KBM-7 (cell line): ENCODE measurements at regions not wholly inside any gene's neighbourhood (a gene's known extent, or its start where the extent isn't known, plus 50 kb on each side); places are given as distances from the start of the nearest gene placed in this dataset.

Experiments
- DNase-seq: peaks from one replicate; pipeline ENCODE4 v3.0.0-alpha.2; 2015
- in situ Hi-C: fragments of 300-500 bp; cut with MboI; formaldehyde crosslinking; loops from 2 replicates; pipeline ENCODE4 v1.14.3; 2020; ENCODE audit warnings: low sequenced_read_pairs, low pct_unique_long_range_greater_than_20kb, mixed read lengths

DNA sequence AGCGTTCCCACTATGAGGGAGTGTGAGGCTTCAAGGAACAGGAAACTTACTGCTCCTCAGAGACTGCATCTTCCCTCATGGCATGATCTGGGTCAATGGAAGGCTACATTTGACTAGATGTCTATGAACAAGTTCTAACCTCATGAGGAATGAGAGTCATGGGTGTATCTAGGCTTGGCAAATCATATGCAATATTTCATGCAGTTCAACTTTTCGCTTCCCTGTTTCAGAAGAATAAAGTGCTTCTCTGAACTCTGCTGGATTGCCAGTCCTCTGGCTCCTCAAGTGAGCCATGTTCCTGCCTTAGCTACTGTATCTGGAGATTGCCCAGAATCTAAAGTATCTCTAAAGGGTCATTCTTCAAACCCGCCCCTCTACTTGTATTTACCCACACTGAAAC is 54.3 kb upstream of the SEMA3A start:
- DNase-seq: no peak
- in situ Hi-C loops: no loop called here

DNA sequence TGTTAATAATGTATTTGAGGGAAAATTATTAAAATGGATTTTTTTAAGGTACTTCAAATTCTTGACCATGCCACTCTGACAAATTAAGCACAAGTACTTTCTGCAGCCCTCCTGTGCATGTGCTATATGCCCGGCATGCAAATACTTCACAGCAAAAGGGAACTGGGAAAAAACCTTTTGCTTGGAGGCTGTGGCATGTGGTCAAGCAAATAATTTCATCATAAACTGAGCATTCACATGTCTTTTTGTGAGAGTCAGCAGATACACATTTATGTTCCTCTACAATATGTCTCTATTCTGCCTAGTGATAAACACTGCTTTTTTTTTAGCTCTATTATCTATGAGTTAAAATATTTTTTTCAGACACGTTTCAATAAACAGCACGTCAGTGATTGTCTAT is 53.7 kb upstream of the SEMA3A start:
- no peak for DNase-seq

DNA sequence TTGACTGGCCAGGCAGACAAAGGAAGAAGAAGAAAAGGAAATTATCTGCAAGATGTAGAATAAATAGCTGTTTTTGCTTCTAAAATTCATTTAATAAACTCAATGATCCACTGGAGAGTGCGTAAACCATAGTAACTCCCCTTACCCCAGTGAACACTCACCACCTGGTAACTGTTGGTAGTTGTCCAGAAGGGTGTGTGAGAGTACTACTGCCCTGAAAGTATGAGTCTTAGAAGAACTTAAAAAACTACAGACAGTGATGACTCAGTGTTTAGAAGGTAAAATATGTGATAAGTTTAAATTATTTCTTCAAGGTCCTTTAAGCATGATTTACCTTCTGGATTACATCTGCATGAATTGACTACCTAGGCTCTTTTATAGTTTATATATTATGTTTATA is 53.0 kb upstream of the SEMA3A start:
- DNase-seq: no peak
- in situ Hi-C loops: no loop called here

More for the DNA sequence above, 53.7 kb upstream of the SEMA3A start:
- in situ Hi-C loops: no loop called here

DNA sequence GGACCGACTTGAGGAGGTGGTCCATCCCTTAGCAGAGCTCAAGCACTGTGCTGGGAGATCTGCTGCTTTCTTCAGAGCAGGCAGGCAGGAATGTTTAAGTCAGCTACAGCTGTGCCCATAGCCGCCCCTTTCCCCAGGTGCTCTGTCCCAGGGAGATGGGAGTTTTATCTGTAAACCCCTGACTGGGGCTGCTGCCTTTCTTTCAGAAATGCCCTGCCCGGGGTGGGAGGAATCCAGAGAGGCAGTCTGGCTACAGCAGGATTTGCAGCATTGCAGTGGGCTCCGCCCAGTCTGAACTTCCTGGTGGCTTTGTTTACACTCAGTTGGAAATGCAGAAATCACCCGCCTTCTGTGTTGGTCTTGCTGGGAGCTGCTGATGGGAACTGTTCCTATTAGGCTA is 51.2 kb upstream of the SEMA3A start:
- no peak for DNase-seq
- in situ Hi-C loops: no loop called here
